ENCODE measurements at regions not wholly inside any gene's neighbourhood (a gene's known extent, or its start where the extent isn't known, plus 50 kb on each side); places are given as distances from the start of the nearest gene placed in this dataset.

- no peak for ATAC-seq (ENCODE audit: low FRiP score in 2 of 2)
- Histone ChIP-seq H3K27me3 (no peaks in the 10 kb centered on the region), H3K4me3 (no peak overlapping the region), H3K27ac (no peak overlapping the region), H3K9me3 (no peaks in the 10 kb centered on the region), H3K4me1 (peaks cover 0 to 12% (median 6%) of the 10 kb centered on the region in 4 donors), H3K36me3 (no peaks in the 10 kb centered on the region)
- 89 to 93% methylated on average over 3 of the region's 3 CpGs for WGBS, 2 donors
- no peak for TF ChIP-seq POLR2A (IDR thresholded peaks at IDR 0.05)
- no peak for TF ChIP-seq EP300 (IDR thresholded peaks at IDR 0.05)
- no peak for TF ChIP-seq POLR2AphosphoS5 (IDR thresholded peaks at IDR 0.05)
- TF ChIP-seq CTCF (IDR thresholded peaks at IDR 0.05): no peak
- no peak for DNase-seq
Observed at GRCh38 chr5:68408345-68408871, 192.9 kb downstream of the PIK3R1 start.

- WGBS, 2 donors: 83 to 86% methylated on average over 3 of the region's 3 CpGs
- ATAC-seq (ENCODE audit: low FRiP score in 2 of 2): peak in 1 of 2 donors; percentile 56
- no peaks in the 10 kb centered on the region for H3K27me3 ChIP-seq
Observed at GRCh38 chr5:68409259-68409658, 193.7 kb downstream of the PIK3R1 start.

GRCh38 chr5:68411161-68411560, 195.6 kb downstream of the PIK3R1 start:
- Histone ChIP-seq H3K27me3 (no peaks in the 10 kb centered on the region), H3K4me1 (peaks cover 0 to 10% (median 6%) of the 10 kb centered on the region in 4 donors), H3K9me3 (no peaks in the 10 kb centered on the region), H3K36me3 (no peaks in the 10 kb centered on the region), H3K4me3 (no peak overlapping the region), H3K27ac (no peak overlapping the region)
- ATAC-seq (ENCODE audit: low FRiP score in 2 of 2) (no peak), DNase-seq (no peak)
- 83 to 97% methylated on average over 4 of the region's 4 CpGs for WGBS, 2 donors
- TF ChIP-seq EP300 (IDR thresholded peaks at IDR 0.05): no peak
- no peak for TF ChIP-seq POLR2A (IDR thresholded peaks at IDR 0.05)
- no peak for TF ChIP-seq POLR2AphosphoS5 (IDR thresholded peaks at IDR 0.05)
- TF ChIP-seq CTCF (IDR thresholded peaks at IDR 0.05): no peak

More at GRCh38 chr5:68409259-68409658, 193.7 kb downstream of the PIK3R1 start:
- Histone ChIP-seq H3K9me3 (no peaks in the 10 kb centered on the region), H3K27ac (no peak overlapping the region), H3K36me3 (no peaks in the 10 kb centered on the region), H3K4me1 (peaks cover 0 to 12% (median 6%) of the 10 kb centered on the region in 4 donors), H3K4me3 (no peak overlapping the region)
- no peak for DNase-seq
- TF ChIP-seq EP300 (IDR thresholded peaks at IDR 0.05): no peak

GRCh38 chr5:68415177-68416085, 199.9 kb downstream of the PIK3R1 start:
- Histone ChIP-seq H3K27me3 (no peaks in the 10 kb centered on the region), H3K36me3 (no peaks in the 10 kb centered on the region), H3K4me1 (peaks cover 6 to 13% (median 12%) of the 10 kb centered on the region in 4 donors), H3K27ac (no peak overlapping the region), H3K9me3 (no peaks in the 10 kb centered on the region), H3K4me3 (no peak overlapping the region)
- TF ChIP-seq POLR2A (IDR thresholded peaks at IDR 0.05) (no peak), POLR2AphosphoS5 (IDR thresholded peaks at IDR 0.05) (no peak), EP300 (IDR thresholded peaks at IDR 0.05) (no peak), CTCF (IDR thresholded peaks at IDR 0.05) (no peak)
- DNase-seq (no peak), ATAC-seq (ENCODE audit: low FRiP score in 2 of 2) (peak in 1 of 2 donors; percentile 38)
- 31 to 45% methylated on average over 4 of the region's 4 CpGs for WGBS, 2 donors

- WGBS, 2 donors: 93 to 96% methylated on average over 1 of the region's 1 CpG
- Histone ChIP-seq H3K36me3 (no peaks in the 10 kb centered on the region), H3K27me3 (no peaks in the 10 kb centered on the region), H3K4me1 (peaks cover 6 to 17% (median 15%) of the 10 kb centered on the region in 4 donors), H3K9me3 (no peaks in the 10 kb centered on the region), H3K27ac (no peak overlapping the region), H3K4me3 (no peak overlapping the region)
- no peak for ATAC-seq (ENCODE audit: low FRiP score in 2 of 2)
- no peak for TF ChIP-seq CTCF (IDR thresholded peaks at IDR 0.05)
- no peak for TF ChIP-seq POLR2AphosphoS5 (IDR thresholded peaks at IDR 0.05)
- TF ChIP-seq POLR2A (IDR thresholded peaks at IDR 0.05): no peak
- TF ChIP-seq EP300 (IDR thresholded peaks at IDR 0.05): no peak
- no peak for DNase-seq
Observed at GRCh38 chr5:68416714-68417113, 201.2 kb downstream of the PIK3R1 start.

Measured in upper lobe of left lung (tissue), 6 donors.